22Rv1 (cell line): ENCODE measurements at regions not wholly inside any gene's neighbourhood (a gene's known extent, or its start where the extent isn't known, plus 50 kb on each side); places are given as distances from the start of the nearest gene placed in this dataset.

Source experiments
- H3K27ac ChIP-seq: fragments of 450-650 bp; 2 replicates; pipeline ENCODE4 v1.5.1; 2017
- ZFX ChIP-seq: fragments of 450-650 bp; IDR thresholded peaks from 2 replicates; pipeline ENCODE4 v1.6.1; 2017; ENCODE audit warnings: antibody characterized with exemption, borderline replicate concordance
- TF ChIP-seq, protein P1 (sequence below): fragments of 450-650 bp; IDR thresholded peaks from 2 replicates; pipeline ENCODE4 v1.5.1; 2017; ENCODE audit warnings: mild to moderate bottlenecking

DNA sequence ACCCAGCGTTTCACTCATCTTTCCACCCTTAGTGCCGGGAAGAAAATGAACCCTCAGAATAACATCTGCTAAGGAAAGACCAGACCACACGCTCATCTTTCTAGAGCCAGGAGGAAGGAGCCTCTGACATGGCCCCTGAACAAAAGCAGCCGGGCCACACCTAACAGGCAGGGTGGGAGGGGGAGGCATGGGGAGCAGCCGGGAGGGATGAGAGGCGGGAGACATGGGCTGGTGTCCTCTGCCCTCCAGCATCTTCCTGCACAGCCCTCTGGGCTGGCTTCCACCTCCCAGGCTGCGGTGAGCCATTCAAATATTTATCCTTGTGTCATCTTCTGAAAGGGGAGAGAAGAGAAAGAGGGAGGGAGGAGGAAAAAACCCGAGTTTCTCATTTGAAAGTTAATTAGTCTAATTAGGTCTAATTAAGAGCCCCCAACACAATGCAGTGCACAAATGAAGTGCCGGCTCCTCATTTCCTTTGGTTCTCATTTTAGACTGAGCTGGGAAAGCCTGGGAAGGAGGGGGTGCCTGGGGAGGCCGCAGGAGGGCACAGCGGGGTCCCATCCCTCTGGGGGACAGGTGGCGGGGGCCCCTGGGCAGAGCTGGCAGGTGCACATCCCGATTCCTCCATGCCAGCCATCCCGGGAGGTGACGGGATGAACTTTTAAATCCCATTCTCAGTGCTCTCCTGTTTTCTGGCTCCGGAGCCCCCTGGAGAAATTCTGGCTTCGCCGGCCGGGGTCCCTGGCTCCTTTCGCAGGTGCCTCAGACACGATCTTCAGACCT lies 90.5 kb downstream of the ENGASE start:
- H3K27ac ChIP-seq = no peak overlapping the region

GRCh38 chr17:79164408-79164807 lies 89.8 kb downstream of the ENGASE start:
- TF ChIP-seq, protein P1, sequence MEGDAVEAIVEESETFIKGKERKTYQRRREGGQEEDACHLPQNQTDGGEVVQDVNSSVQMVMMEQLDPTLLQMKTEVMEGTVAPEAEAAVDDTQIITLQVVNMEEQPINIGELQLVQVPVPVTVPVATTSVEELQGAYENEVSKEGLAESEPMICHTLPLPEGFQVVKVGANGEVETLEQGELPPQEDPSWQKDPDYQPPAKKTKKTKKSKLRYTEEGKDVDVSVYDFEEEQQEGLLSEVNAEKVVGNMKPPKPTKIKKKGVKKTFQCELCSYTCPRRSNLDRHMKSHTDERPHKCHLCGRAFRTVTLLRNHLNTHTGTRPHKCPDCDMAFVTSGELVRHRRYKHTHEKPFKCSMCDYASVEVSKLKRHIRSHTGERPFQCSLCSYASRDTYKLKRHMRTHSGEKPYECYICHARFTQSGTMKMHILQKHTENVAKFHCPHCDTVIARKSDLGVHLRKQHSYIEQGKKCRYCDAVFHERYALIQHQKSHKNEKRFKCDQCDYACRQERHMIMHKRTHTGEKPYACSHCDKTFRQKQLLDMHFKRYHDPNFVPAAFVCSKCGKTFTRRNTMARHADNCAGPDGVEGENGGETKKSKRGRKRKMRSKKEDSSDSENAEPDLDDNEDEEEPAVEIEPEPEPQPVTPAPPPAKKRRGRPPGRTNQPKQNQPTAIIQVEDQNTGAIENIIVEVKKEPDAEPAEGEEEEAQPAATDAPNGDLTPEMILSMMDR = no peak
- TF ChIP-seq ZFX = no peak
- no peak overlapping the region for H3K27ac ChIP-seq

More for the DNA sequence above, 90.5 kb downstream of the ENGASE start:
- TF ChIP-seq, protein P1 = no peak
- TF ChIP-seq ZFX = no peak

GRCh38 chr17:79163071-79163470 lies 88.4 kb downstream of the ENGASE start:
- TF ChIP-seq, protein P1 = no peak
- no peak for TF ChIP-seq ZFX
- no peak overlapping the region for H3K27ac ChIP-seq

GRCh38 chr17:79162012-79162963 lies 87.7 kb downstream of the ENGASE start:
- no peak overlapping the region for H3K27ac ChIP-seq
- TF ChIP-seq ZFX = no peak
- TF ChIP-seq, protein P1 = no peak

DNA sequence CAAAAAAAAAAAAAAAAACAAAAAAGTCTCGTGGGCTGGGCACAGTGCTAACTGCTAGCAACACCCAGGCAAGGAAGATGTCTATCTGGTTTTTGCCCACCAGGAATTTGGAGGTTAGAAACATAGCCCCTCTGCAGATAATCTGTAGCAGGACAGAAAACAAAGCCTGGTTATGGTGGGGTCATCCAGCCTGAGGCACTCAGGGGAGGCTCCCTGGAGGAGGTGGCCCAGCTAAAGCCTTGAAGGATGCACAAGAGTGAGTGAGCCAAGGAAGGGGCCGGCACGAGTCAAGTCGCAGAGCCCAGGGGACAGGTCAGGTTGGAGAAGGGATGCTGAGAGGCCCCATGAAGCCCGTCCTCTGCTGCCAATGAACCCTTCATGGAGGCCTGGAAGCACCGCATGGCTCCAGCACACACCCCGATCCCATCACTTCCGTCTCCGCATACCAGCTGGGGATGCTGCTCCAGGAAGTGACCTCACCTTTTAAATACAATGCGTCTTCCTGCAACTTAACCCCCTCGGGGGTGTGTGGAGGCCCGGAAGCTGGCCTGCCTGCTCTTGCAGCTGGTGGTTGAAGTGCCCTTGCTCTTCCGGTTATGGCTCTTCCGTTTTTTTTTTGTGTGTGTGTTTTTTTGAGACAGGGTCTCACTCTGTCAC lies 86.5 kb downstream of the ENGASE start:
- no peak for TF ChIP-seq ZFX
- TF ChIP-seq, protein P1 = no peak
- H3K27ac ChIP-seq = no peak overlapping the region

- H3K27ac ChIP-seq = no peak overlapping the region
These were observed 85.3 kb downstream of the ENGASE start for GRCh38 chr17:79159926-79160325.

More at GRCh38 chr17:79159926-79160325, 85.3 kb downstream of the ENGASE start:
- TF ChIP-seq, protein P1 = no peak
- TF ChIP-seq ZFX = no peak
